NCI-H748 treated with DMSO at 0.1 percent for 48 hours (cell line): ENCODE measurements at regions not wholly inside any gene's neighbourhood (a gene's known extent, or its start where the extent isn't known, plus 50 kb on each side); places are given as distances from the start of the nearest gene placed in this dataset.
"Not testable (repeated sequence)": the region's sequence is repeated elsewhere in the genome, so short reads cannot be mapped to it uniquely, and the experiment has no call there.

Experiments used
- DNase-seq: peaks from one replicate; lab custom pipeline; 2025; lab: John Stamatoyannopoulos, UW

GRCh38 chr2:59791004-59791618 lies 762.3 kb downstream of the BCL11A start:
- DNase-seq = no peak

DNA sequence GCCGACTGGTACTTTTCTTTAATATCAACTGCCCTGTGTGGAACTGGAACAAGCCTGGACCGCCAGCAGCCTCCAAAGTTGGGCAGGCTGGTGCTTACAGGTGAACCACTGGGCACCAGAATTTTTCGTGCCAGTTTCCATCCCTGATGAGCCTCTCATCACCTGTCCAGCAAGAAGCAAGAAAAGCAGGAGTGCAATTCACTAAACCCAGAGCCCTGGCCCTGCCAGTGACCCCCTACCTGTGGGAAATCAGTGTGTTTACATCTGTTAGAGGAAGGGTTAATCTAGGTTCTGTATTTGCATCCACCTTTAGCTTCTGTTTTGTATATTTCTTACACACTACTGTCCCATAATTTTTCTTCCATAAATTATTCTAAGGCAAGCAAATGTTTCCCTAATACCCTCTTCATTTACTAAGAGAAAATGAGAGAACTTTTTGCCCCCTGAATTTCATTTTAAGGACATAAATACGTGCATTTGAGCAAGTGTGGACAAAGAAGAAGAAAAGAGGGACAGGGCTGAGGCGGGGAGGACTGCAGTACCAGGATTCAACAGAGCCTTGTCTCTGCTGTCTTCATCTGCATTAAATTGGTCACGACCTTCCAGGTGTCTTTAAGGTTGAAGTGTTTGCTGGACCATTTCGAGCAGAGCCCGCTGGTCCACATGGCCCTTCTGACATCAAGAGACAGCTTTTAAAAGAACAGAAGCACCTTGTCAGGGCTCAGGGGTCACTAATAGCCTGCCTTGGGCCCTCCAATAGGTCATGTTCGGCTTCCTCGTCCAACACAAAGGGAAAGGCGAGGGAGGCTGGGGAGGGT lies 763.1 kb downstream of the BCL11A start:
- peak; percentile 13 for DNase-seq

GRCh38 chr2:59789523-59789922 lies 763.9 kb downstream of the BCL11A start:
- no peak for DNase-seq

DNA sequence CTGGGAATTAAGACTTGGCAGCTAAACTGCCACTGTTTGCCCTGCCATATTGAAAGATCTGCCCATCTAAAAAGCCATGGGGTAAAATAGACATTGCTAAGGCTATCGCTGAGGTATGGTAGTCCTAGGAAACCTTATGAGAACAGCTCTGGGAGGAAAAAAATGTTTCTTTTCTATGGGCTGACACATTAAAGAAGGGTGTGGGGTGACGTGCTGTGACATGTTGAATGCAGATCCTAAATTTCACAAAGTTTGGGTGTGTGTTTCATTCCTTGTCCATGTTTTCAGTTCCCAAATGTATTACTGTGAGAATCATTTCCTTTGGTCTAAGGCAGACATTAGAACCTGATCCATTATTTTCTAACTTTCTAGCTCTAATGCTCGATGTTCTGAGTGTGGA lies 766.4 kb downstream of the BCL11A start:
- no peak for DNase-seq

- no peak for DNase-seq
These were observed 766.8 kb downstream of the BCL11A start for GRCh38 chr2:59786684-59787083.

- DNase-seq = no peak
These were observed 773.9 kb downstream of the BCL11A start for GRCh38 chr2:59779571-59779970.

- DNase-seq = no peak
These were observed 776.3 kb downstream of the BCL11A start for GRCh38 chr2:59777120-59777519.

- no peak for DNase-seq
These were observed 776.8 kb downstream of the BCL11A start for GRCh38 chr2:59776726-59777008.

DNA sequence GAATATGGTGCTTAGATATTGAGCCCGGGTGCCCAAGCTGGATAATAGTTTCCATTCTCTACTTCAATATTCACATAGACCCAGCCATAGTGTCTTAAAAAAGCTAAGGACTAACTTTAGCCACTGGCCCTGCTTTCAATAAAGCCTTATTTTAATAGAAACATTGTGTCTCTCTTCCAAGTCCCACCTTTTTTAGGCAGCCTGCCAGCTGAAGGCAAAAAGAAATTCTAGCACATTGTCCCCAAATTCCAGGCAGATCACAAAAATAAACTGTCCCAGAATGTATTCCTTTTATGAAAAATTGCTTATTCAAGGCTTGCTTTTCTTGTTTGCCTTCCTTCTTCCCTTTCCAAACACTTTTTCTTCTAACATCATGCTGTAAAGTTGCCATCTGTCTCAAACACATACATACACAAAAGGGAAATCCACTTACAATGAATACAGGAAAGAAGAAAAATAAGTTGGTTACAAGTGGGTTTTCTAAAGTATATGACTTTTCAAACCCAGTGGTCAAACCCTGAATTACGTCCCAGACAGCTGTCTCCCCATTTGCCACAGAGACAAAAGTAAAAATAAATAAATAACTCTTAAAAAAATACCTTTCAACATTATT lies 778.5 kb downstream of the BCL11A start:
- DNase-seq = no peak

GRCh38 chr2:59770651-59771050 lies 782.8 kb downstream of the BCL11A start:
- DNase-seq = no peak

GRCh38 chr2:59761966-59762365 lies 791.5 kb downstream of the BCL11A start:
- DNase-seq = no peak

DNA sequence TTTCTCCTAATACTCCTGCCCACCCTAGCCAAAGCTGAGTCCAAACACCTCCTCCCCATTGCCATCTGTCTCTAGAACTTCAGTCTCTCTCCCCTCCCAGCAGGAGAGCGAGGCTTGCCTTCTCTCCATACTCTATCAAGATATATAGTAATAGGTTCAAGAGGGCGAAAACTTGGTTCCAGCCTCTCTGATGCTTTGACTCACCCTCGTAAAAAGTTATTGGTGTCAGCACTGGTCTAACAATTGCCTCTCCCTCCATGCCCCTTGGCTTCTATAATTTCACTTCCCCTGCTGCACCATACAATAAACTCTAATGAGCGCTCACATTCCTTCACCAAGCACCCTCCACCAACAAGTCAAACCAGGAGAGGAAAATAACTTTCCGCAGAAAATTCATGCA lies 797.3 kb downstream of the BCL11A start:
- DNase-seq = no peak

- DNase-seq = no peak
These were observed 799.3 kb downstream of the BCL11A start for GRCh38 chr2:59754011-59754735.

DNA sequence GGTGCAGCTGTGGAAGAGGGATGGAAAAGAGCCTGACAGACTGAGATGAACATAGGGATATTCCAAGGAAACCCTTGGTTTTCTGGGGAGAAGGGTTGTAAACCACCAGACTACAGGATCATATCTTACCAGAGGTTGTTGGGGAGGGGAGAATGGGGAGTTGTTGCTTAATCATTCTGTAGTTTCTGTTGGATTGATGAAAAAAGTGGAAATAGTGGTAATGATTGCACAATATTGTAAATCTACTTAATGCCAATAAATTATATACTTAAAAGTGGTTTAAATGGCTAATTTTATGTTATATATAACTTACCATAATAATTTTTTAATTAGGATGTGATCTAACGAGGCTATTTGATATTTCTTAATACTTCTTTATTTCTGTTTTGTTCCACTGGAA lies 800.9 kb downstream of the BCL11A start:
- DNase-seq = no peak

- DNase-seq = no peak
These were observed 801.4 kb downstream of the BCL11A start for GRCh38 chr2:59752071-59752470.

DNA sequence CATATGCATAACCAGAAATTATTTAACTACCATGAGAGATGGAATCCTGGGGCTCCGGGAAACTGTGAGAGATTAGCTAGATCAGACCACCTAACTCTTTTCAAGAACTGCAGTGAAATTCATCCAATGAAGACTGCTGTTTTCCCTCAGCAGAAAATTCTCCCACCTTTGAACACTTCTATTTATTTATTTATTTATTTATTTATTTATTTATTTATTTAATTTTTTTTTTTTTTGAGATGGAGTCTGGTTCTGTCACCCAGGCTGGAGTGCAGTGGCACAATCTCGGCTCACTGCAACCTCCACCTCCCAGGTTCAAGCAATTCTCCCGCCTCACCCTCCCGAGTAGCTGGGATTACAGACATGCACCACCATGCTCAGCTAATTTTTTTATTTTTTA lies 802.2 kb downstream of the BCL11A start:
- DNase-seq = not testable (repeated sequence)

DNA sequence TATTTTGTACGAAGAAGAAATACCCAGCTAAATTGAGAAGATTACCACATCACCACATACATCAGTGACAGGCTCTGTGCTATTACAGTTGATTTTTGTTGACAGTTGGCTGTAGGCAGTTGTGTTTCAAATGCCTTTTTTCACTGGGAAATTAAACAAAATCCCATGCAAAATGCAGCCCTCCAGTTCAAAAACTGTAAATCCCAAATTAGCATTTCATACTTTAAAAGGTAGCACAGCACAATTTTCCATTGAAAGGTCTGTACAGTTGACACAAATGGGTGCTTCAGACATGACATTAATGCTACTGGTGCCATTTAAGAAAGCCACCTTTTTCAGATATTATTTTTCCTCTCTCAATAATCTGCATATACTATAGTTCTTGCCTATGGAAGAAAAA lies 807.2 kb downstream of the BCL11A start:
- no peak for DNase-seq

- DNase-seq = no peak
These were observed 808.4 kb downstream of the BCL11A start for GRCh38 chr2:59745085-59745484.

GRCh38 chr2:59744436-59744835 lies 809.0 kb downstream of the BCL11A start:
- DNase-seq = no peak

- no peak for DNase-seq
These were observed 811.6 kb downstream of the BCL11A start for GRCh38 chr2:59741840-59742239.

- no peak for DNase-seq
These were observed 814.3 kb downstream of the BCL11A start for GRCh38 chr2:59739166-59739565.

GRCh38 chr2:59737299-59737698 lies 816.2 kb downstream of the BCL11A start:
- DNase-seq = no peak

DNA sequence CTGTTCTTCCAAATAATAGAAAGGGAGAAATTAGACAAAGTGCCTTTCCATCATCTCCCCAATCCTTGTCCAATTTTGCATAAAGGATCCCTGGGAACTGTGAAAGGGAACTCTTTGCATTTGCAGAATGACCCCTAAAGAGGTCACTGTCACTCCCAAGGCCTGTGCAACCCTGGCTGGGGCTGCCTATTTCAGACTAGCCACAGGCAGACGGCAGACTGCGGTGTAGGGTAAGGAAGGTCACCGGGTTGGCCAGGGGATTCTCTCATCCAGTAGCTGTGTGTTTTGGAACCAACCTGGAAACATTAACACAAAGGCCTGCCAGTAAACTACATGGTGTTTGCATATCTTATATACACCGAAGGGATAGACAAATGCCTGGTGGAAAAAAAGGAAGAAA lies 818.7 kb downstream of the BCL11A start:
- DNase-seq = peak; percentile 51
